T47D (cell line): ENCODE measurements at regions not wholly inside any gene's neighbourhood (a gene's known extent, or its start where the extent isn't known, plus 50 kb on each side); places are given as distances from the start of the nearest gene placed in this dataset.
"Not testable (repeated sequence)": the region's sequence is repeated elsewhere in the genome, so short reads cannot be mapped to it uniquely, and the experiment has no call there.

ENCODE experiments used
- DNase-seq, 2 experiments: peaks; one replicate each; pipeline versions ENCODE4 v3.0.0 to v3.0.0-alpha.2; 2011 to 2012; ENCODE audit warnings: low read depth in 1 of 2, low spot score in 1 of 2
- JUND ChIP-seq: IDR thresholded peaks from 2 replicates; pipeline ENCODE4 v1.6.1; 2012; ENCODE audit warnings: low read depth
- in situ Hi-C: cut with HindIII; loops from 2 replicates; pipeline ENCODE4 v1.10.0; 2016; ENCODE audit warnings: low sequenced_read_pairs, low pct_unique_long_range_greater_than_20kb

GRCh38 chr10:42177793-42178689 is 460.3 kb downstream of the ZNF33B start:
- peak in 1 of 2 experiments; percentile 51 for DNase-seq
- in situ Hi-C loops: not testable (repeated sequence)

- DNase-seq: no peak
- in situ Hi-C loops: no loop called here
- TF ChIP-seq JUND: no peak
These were observed 461.1 kb downstream of the ZNF33B start for GRCh38 chr10:42177077-42177792.

GRCh38 chr10:42150428-42151061 is 487.8 kb downstream of the ZNF33B start:
- DNase-seq: no peak
- TF ChIP-seq JUND: no peak

GRCh38 chr10:42149722-42150427 is 488.5 kb downstream of the ZNF33B start:
- no peak for DNase-seq
- TF ChIP-seq JUND: no peak
- in situ Hi-C loops: no loop called here

More at GRCh38 chr10:42150428-42151061, 487.8 kb downstream of the ZNF33B start:
- in situ Hi-C loops: no loop called here

GRCh38 chr10:42149027-42149700 is 489.2 kb downstream of the ZNF33B start:
- DNase-seq: no peak
- TF ChIP-seq JUND: no peak
- in situ Hi-C loops: no loop called here

- in situ Hi-C loops: not testable (repeated sequence)
These were observed 492.2 kb downstream of the ZNF33B start for GRCh38 chr10:42146165-42146564.

DNA sequence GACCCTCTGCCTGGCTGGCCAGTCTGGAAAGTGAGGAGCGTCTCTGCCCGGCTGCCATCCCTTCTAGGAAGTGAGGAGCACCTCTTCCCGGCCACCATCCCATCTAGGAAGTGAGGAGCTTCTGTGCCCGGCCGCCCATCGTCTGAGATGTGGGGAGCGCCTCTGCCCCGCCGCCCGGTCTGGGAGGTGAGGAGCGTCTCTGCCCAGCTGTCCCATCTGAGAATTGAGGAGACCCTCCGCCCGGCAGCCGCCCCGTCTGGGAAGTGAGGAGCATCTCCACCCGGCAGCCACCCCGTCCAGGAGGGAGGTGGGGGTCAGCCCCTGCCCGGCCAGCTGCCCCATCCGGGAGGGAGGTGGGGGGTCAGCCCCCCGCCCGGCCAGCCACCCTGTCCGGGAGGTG is 500.3 kb downstream of the ZNF33B start:
- in situ Hi-C loops, DNase-seq: not testable (repeated sequence)

More at GRCh38 chr10:42146165-42146564, 492.2 kb downstream of the ZNF33B start:
- DNase-seq: not testable (repeated sequence)

- in situ Hi-C loops: no loop called here
- no peak for DNase-seq
- no peak for TF ChIP-seq JUND
These were observed 525.3 kb downstream of the ZNF33B start for GRCh38 chr10:42113158-42113450.

- no peak for DNase-seq
- no peak for TF ChIP-seq JUND
- in situ Hi-C loops: no loop called here
These were observed 525.8 kb downstream of the ZNF33B start for GRCh38 chr10:42112331-42113157.

- in situ Hi-C loops: no loop called here
- no peak for DNase-seq
- TF ChIP-seq JUND: no peak
These were observed 526.6 kb downstream of the ZNF33B start for GRCh38 chr10:42111661-42112330.

DNA sequence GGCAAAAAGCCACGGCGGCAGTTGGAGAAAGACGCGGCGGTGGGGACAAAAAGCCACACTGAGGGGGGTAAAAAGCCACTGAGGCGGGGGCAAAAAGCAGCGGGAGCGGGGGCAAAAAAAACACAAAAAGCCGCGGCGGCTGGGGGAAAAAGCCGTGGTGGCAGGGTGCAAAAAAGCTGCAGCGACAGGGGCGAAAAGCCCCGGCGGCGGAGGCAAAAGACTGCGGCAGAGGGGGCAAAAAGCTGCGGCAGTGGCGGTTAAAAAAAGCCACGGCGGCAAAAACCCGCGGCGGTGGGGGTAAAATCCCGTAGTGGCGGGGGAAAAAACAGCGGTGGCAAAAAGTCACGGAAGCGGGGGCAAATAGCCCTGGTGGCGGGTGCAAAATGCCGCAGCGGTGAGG is 527.3 kb downstream of the ZNF33B start:
- TF ChIP-seq JUND: no peak
- in situ Hi-C loops: no loop called here
- no peak for DNase-seq
